ENCODE measurements at regions not wholly inside any gene's neighbourhood (a gene's known extent, or its start where the extent isn't known, plus 50 kb on each side); places are given as distances from the start of the nearest gene placed in this dataset.

DNA sequence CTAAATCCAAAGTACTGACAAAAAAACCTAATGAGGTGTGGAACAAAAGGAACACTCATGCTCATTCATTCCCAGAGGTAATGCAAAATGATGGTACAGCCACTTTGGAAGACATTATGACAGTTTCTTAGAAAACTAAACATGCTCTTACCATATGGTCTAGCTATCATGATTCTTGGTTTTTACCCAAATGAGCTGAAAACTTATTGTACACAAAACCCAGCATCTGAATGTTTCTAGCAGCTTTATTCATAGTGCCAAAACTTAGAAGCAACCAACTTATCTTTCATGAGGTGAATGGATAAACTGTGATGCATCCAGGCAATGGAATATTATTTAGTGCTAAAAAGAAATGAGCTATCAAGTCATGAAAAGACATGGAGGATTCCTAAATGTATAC, 318.4 kb upstream of the OLFM3 start:
- TF ChIP-seq MYC (CRISPR knock-in tag; IDR thresholded peaks at IDR 0.05; ENCODE audit: borderline replicate concordance) (no peak), MED1 (CRISPR knock-in tag; IDR thresholded peaks at IDR 0.05) (no peak), POLR2A (IDR thresholded peaks at IDR 0.05; ENCODE audit: insufficient read depth in 1 of 2, low read depth in 2 of 2, low read length in 2 of 2) (no peak), EP300 (IDR thresholded peaks at IDR 0.05; ENCODE audit: low read depth in 2 of 2, low read length in 2 of 2) (no peak), EP300 (CRISPR knock-in tag; IDR thresholded peaks at IDR 0.05; ENCODE audit: borderline replicate concordance) (no peak), TBX2 (CRISPR knock-in tag; IDR thresholded peaks at IDR 0.05; ENCODE audit: borderline replicate concordance) (no peak), GTF2F1 (IDR thresholded peaks at IDR 0.05; ENCODE audit: low read length) (no peak), ZNF557 (CRISPR knock-in tag; IDR thresholded peaks at IDR 0.05) (no peak), ZMYM2 (CRISPR knock-in tag; IDR thresholded peaks at IDR 0.05) (no peak), SMARCC2 (IDR thresholded peaks at IDR 0.05) (no peak), RBM22 (optimal IDR thresholded peaks at IDR 0.05; ENCODE audit: low read length) (no peak)
- TF ChIP-seq, protein P1, sequence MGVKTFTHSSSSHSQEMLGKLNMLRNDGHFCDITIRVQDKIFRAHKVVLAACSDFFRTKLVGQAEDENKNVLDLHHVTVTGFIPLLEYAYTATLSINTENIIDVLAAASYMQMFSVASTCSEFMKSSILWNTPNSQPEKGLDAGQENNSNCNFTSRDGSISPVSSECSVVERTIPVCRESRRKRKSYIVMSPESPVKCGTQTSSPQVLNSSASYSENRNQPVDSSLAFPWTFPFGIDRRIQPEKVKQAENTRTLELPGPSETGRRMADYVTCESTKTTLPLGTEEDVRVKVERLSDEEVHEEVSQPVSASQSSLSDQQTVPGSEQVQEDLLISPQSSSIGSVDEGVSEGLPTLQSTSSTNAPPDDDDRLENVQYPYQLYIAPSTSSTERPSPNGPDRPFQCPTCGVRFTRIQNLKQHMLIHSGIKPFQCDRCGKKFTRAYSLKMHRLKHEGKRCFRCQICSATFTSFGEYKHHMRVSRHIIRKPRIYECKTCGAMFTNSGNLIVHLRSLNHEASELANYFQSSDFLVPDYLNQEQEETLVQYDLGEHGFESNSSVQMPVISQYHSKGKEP (CRISPR knock-in tag; IDR thresholded peaks at IDR 0.05): no peak
- TF ChIP-seq, protein P2, sequence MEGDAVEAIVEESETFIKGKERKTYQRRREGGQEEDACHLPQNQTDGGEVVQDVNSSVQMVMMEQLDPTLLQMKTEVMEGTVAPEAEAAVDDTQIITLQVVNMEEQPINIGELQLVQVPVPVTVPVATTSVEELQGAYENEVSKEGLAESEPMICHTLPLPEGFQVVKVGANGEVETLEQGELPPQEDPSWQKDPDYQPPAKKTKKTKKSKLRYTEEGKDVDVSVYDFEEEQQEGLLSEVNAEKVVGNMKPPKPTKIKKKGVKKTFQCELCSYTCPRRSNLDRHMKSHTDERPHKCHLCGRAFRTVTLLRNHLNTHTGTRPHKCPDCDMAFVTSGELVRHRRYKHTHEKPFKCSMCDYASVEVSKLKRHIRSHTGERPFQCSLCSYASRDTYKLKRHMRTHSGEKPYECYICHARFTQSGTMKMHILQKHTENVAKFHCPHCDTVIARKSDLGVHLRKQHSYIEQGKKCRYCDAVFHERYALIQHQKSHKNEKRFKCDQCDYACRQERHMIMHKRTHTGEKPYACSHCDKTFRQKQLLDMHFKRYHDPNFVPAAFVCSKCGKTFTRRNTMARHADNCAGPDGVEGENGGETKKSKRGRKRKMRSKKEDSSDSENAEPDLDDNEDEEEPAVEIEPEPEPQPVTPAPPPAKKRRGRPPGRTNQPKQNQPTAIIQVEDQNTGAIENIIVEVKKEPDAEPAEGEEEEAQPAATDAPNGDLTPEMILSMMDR (CRISPR knock-in tag; IDR thresholded peaks at IDR 0.05): no peak
